ENCODE measurements at regions not wholly inside any gene's neighbourhood (a gene's known extent, or its start where the extent isn't known, plus 50 kb on each side); places are given as distances from the start of the nearest gene placed in this dataset.
"Not testable (repeated sequence)": the region's sequence is repeated elsewhere in the genome, so short reads cannot be mapped to it uniquely, and the experiment has no call there.

DNA sequence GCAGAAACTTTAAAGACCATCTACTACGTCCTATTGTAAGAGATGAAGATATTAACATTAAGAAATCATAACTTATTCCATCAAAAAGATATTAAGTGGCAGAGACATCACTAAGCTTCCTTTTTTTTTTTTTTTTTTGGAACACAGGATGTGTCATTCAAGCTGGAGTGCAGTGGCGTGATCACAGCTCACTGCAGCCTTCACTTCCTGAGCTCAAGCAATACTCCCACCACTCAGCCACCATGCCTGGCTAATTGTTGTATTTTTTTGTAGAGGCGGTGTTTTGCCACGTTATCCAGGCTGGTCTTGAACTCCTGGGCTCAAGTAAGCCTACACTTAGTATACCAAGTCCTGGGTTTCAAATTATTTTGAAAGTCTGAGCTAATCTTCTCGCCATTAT is 169.7 kb upstream of the KCTD7 start:
- not testable (repeated sequence) for DNase-seq (ENCODE audit: low read depth)

GRCh38 chr7:66459783-66460413 is 168.8 kb upstream of the KCTD7 start:
- not testable (repeated sequence) for DNase-seq (ENCODE audit: low read depth)

DNA sequence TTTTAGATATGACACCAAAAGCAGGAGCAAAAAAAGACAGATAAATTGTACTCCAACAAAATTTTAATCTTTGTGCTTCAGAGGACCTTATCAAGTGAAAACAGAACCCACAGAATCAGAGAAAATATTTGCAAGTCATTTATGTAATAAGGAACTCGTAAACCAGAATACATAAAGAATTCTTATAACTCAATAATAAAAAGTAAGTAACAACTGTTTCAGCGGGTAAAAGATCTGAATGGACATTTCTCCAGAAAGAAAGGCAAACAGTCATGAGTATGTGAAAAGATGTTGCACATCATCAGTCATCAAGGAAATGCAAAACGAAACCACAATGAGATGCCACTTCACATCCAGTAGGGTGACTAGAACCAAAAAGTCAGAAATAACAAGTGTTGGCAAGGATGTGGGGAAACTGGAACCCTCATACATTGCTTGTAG is 167.7 kb upstream of the KCTD7 start:
- no peak for DNase-seq (ENCODE audit: low read depth)

GRCh38 chr7:66461397-66461796 is 167.3 kb upstream of the KCTD7 start:
- DNase-seq (ENCODE audit: low read depth) = not testable (repeated sequence)

DNA sequence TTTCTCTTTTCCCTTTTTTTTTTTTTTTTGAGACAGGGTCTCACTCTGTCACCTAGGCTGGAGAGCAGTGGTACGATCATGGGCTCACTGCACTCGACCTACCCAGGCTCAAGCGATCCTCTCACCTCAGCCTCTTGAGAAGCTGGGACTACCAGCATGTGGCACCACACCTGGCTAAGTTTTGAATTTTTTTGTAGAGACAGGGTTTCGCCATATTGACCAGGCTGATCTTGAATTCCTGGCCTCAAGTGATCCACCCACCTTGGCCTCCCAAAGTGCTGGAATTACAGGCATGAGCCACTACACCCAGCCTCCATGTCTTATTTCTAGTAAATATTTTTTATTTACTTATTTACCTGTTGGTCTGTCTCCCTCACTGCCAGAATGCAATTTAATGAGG is 165.8 kb upstream of the KCTD7 start:
- DNase-seq (ENCODE audit: low read depth) = not testable (repeated sequence)

- DNase-seq (ENCODE audit: low read depth) = no peak
Observed at GRCh38 chr7:66464059-66464458, 164.6 kb upstream of the KCTD7 start.

DNA sequence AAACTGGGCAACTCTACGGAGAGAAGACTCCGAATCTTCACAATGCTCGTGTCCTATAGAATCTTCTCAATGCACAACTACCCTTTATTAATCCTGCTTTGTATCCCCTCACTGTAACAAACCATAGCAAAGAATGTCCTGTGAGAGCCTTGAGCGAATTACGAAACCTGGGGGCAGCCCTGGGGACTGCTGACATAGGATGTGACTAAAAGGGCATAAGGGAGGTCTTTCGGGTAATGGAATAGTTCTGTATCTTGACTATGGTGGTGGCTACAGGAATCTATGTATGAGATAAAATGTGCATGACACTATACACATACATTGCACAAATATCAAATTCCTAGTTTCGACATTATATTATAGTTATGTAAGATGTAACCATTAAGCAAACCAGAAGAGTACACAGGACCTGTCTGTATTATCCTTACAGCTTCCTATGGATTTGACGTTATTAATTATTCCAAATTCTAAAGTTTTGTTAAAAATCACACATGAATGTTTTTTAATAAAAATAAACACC is 162.5 kb upstream of the KCTD7 start:
- DNase-seq (ENCODE audit: low read depth) = no peak

- no peak for DNase-seq (ENCODE audit: low read depth)
Observed at GRCh38 chr7:66467887-66468286, 160.8 kb upstream of the KCTD7 start.

DNA sequence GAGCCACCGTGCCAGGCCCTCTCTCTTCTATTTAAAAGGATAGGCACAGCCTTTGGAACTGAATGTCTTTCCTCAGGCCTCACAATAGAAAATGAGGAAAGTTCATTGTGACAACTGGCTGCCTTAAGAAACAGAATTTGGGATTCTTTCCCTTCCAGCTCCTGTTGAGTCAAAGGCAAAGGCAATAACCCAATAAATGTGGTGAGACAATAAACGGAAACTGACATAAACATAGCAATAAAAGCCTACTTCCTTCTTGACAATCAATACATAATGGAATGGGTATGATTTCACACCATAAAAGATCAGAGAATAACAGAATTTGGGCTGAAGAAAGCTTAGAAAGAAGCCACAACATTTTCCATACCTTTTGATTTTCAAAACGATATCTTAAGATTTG is 155.6 kb upstream of the KCTD7 start:
- not testable (repeated sequence) for DNase-seq (ENCODE audit: low read depth)

- DNase-seq (ENCODE audit: low read depth) = no peak
Observed at GRCh38 chr7:66474441-66474840, 154.2 kb upstream of the KCTD7 start.

GRCh38 chr7:66476056-66476455 is 152.6 kb upstream of the KCTD7 start:
- DNase-seq (ENCODE audit: low read depth) = not testable (repeated sequence)

DNA sequence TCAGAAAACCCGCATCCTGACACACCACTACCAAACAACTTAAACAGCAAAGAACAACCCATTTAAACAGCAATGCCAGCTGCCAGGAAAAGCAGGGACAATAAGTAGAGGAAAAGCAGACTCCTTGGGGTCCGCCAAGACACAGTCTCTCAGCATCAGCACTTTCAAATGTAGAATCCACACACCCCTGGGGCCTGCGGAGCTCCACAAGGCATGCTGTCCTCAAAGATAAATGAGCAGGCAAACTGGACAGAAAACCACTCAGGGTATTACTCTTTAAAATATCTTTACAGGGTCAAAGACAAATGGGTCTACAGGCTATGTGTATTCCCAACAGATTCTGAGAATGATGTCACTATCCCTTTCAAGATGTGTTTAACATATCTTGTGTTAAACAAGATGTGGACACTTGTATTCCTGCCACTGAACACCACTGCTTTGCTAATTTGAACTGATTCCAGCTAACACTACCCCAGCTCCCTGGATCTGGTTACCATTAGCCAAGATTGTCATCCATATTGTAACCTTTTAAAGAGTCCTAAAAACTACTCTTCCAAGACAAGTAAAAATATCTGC is 150.8 kb upstream of the KCTD7 start:
- DNase-seq (ENCODE audit: low read depth) = not testable (repeated sequence)

- not testable (repeated sequence) for DNase-seq (ENCODE audit: low read depth)
Observed at GRCh38 chr7:66481229-66481628, 147.5 kb upstream of the KCTD7 start.

GRCh38 chr7:66489065-66489464 is 139.6 kb upstream of the KCTD7 start:
- DNase-seq (ENCODE audit: low read depth) = not testable (repeated sequence)

DNA sequence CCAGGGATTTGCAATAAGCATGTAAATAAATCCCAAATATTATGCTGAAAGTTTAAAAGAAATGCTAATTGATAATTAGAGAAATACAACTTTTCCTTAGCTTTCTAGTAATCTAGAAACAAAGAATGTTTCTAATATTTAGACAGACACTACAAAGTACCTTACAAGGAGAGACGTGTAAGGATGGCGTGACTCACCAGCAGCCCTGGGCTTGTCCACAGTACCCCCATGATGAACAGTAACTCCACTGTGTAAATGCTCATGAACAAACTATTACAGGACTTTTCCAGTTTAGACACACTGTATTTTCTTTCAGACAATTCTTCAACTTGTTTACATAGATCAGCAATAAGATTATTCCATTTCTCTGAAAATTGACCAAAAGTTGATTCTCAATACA is 138.9 kb upstream of the KCTD7 start:
- DNase-seq (ENCODE audit: low read depth) = not testable (repeated sequence)

- not testable (repeated sequence) for DNase-seq (ENCODE audit: low read depth)
Observed at GRCh38 chr7:66490979-66491378, 137.7 kb upstream of the KCTD7 start.

DNA sequence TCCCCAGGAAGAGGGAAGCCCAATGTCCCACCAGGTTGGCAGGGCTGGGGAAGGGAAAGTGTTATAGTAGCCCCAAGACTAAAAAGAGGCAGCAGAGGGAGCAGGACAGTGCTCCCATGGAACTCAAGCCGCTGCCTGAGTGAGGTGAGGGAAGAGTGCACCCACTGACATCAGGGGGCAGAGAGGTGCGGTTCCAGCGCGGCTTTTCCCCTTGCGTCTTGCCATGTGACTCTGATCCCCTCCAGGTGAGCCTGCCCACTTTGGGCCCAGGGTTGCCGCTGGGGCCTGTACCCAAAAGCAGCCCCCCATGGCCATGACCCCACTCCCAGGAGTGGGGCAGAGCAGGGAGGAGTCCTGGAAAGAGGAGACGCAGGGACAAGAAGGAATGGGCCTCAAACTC is 136.3 kb upstream of the KCTD7 start:
- not testable (repeated sequence) for DNase-seq (ENCODE audit: low read depth)

DNA sequence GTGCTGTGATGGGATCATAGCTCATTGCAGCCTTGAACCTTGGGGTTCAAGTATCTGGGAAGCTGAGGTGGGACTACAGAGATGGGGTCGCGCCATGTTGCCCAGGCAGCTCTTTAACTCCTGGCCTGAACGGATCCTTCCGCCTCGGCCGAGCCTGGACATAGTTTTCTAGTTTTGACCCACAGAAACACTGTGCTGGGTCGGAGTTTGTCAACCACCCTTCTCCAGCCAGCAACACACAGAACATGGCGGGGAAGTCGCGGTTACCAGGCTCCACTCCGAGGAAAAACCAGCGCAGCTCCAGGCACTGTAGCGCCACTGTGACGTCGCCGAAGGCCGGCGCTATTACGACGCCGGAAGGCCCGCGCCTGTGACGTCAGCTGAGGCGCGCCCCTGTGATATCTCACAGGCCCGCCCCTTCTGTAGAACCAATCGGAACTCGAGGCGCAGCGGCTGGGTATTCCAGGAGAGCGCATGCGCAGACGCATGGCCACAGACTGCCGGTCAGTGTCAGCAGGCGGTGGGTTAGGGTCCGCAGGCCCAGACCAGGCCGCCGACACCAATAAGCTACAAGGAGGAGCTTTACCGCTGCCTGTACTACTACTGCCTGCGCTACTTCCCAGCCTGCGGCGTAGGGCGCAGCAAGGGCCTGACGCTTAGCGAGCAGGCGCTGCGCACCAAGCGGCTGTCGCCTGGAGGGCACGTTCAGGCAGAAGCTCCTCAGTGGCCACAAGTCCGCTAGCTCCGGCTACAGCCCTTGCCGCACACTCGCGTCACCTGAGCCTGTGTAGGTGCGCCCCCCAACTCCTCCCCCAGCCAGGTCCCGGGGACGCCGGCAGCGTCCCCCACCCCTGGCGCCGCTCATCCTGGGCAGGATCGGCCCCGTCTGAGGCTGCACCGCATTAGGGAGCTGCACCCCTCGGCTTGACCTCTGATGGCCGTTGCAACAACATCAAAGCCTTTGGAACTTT is 135.2 kb upstream of the KCTD7 start:
- DNase-seq (ENCODE audit: low read depth) = peak; percentile 91

GRCh38 chr7:66497346-66497745 is 131.3 kb upstream of the KCTD7 start:
- no peak for DNase-seq (ENCODE audit: low read depth)

- no peak for DNase-seq (ENCODE audit: low read depth)
Observed at GRCh38 chr7:66500087-66500486, 128.6 kb upstream of the KCTD7 start.

DNA sequence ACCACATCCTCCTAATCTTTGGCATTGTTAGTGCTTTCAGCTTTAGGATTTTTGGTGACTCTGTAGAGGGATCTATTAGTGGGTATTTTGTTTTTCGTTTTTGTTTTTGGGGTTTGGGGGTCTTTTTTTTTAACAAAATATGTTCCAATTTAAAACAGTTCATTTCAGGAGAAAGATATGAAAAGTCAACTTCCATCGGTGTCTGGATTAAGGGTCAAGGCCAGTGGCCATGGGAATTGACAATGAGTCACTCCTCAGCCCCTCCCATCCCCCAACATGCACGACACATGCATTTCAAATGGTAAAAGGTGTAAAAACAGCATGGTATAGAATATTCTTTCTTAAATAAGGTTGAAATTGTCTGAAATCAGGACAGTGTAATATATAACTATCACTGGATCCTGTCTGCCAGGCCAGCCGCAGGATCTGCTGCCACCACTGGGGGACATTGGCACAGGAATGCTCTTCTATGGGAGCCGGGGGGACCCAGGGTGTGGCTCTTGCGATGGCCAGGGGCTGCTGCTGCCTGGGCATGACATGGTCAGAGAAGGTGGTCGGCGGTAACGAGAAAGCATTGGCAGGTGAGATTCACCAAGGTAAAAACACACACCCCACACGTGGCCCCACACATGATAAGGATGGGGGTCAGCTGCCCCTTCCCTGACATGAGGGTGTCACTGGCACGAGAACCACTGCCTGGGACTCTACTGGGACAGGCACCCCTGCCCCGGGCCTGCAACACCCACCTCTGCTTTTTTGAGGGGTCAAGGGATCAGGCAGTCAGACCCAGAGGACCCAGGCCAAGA is 126.2 kb upstream of the KCTD7 start:
- no peak for DNase-seq (ENCODE audit: low read depth)

DNA sequence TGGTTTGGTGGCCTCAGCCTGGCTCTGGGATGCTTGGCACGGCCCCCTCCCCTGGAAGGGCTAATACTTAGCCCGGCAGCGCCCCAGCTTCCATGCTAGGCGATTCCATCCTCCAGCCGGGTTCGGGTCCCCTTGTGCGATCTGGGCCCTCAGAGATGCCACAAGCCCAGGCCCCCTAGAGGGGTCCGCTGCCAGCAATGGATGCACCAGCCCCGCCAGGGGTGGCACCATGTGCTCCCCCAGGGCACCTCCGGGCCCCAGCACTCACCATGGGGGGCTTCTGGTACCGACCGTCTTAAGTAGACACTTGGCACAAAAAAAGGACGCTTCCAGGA is 125.7 kb upstream of the KCTD7 start:
- DNase-seq (ENCODE audit: low read depth) = no peak

Measured in activated gamma-delta T cell treated with anti-CD3 and anti-CD28 coated beads, Interleukin-2, amount 50 U/mL, for 16 hours (primary cell).